OCI-LY1 (cell line): ENCODE measurements at regions not wholly inside any gene's neighbourhood (a gene's known extent, or its start where the extent isn't known, plus 50 kb on each side); places are given as distances from the start of the nearest gene placed in this dataset.

Source experiments
- H2AFZ ChIP-seq: fragments of 200-600 bp; sonication (generic), shearing (Covaris generic); 2 replicates; pipeline ENCODE4 v1.6.0; 2014; ENCODE audit warnings: antibody characterized with exemption, mild to moderate bottlenecking, low read length
- H3F3A ChIP-seq: fragments of 200-600 bp; sonication (generic), shearing (Covaris generic); 2 replicates; pipeline ENCODE4 v1.6.0; 2014; ENCODE audit warnings: mild to moderate bottlenecking, antibody characterized with exemption, low read length, moderate library complexity; ENCODE audit not compliant: insufficient read depth
- H3K27ac ChIP-seq: fragments of 200-600 bp; sonication (generic); 2 replicates; pipeline ENCODE4 v1.5.1; 2014; ENCODE audit warnings: low read length, mixed run types, mild to moderate bottlenecking, low read depth; ENCODE audit not compliant: poor library complexity, severe bottlenecking
- H3K27me3 ChIP-seq: fragments of 200-600 bp; sonication (generic); 2 replicates; pipeline ENCODE4 v1.6.0; 2014; ENCODE audit warnings: antibody characterized with exemption, mild to moderate bottlenecking, low read length, moderate library complexity; ENCODE audit not compliant: insufficient read depth
- H3K36me3 ChIP-seq: fragments of 200-600 bp; sonication (generic); 2 replicates; pipeline ENCODE4 v1.6.1; 2014; ENCODE audit warnings: mild to moderate bottlenecking, antibody characterized with exemption, low read length, moderate library complexity, mixed read lengths; ENCODE audit not compliant: insufficient read depth
- H3K4me1 ChIP-seq: fragments of 200-600 bp; sonication (generic); 2 replicates; pipeline ENCODE4 v1.5.1; 2014; ENCODE audit warnings: mild to moderate bottlenecking, low read length, moderate library complexity; ENCODE audit not compliant: insufficient read depth, severe bottlenecking
- H3K4me2 ChIP-seq: fragments of 200-600 bp; sonication (generic), shearing (Covaris generic); 2 replicates; pipeline ENCODE4 v1.6.1; 2014; ENCODE audit warnings: low read length
- H3K4me3 ChIP-seq: fragments of 200-600 bp; sonication (generic); 2 replicates; pipeline ENCODE4 v1.5.1; 2014; ENCODE audit warnings: low read length, low read depth, mild to moderate bottlenecking, mixed read lengths; ENCODE audit not compliant: poor library complexity, severe bottlenecking
- H3K79me2 ChIP-seq: fragments of 200-600 bp; shearing (Covaris generic); 2 replicates; pipeline ENCODE4 v1.6.1; 2016; ENCODE audit warnings: mixed run types, low read length, mixed read lengths; ENCODE audit not compliant: insufficient read depth
- H3K9ac ChIP-seq: fragments of 200-600 bp; sonication (generic), shearing (Covaris generic); 2 replicates; pipeline ENCODE4 v1.6.1; 2014; ENCODE audit warnings: mild to moderate bottlenecking, low read length, mixed read lengths
- H3K9me2 ChIP-seq: fragments of 200-600 bp; sonication (generic), shearing (Covaris generic); 2 replicates; pipeline ENCODE4 v1.6.1; 2014; ENCODE audit warnings: low read depth, mild to moderate bottlenecking, low read length, mixed read lengths
- H3K9me3 ChIP-seq: fragments of 200-600 bp; shearing (Covaris generic); 2 replicates; pipeline ENCODE4 v1.6.1; 2014; ENCODE audit warnings: low read length, mixed read lengths
- H4K20me1 ChIP-seq: fragments of 200-600 bp; sonication (generic), shearing (Covaris generic); 2 replicates; pipeline ENCODE4 v1.6.0; 2016; ENCODE audit warnings: mild to moderate bottlenecking, low read length; ENCODE audit not compliant: insufficient read depth
- EZH2 ChIP-seq: fragments of 200-600 bp; sonication (generic), shearing (Covaris generic); IDR thresholded peaks from 2 replicates; pipeline ENCODE4 v1.8.0; 2017; ENCODE audit warnings: borderline replicate concordance, mixed run types, mild to moderate bottlenecking, antibody characterized with exemption, low read length, moderate library complexity, mixed read lengths
- TF ChIP-seq, protein P1 (sequence below): fragments of 200-600 bp; sonication (generic), shearing (Covaris generic); IDR thresholded peaks from 2 replicates; pipeline ENCODE4 v1.5.1; 2017; ENCODE audit warnings: mild to moderate bottlenecking, antibody characterized with exemption, low read length, moderate library complexity, mixed read lengths

DNA sequence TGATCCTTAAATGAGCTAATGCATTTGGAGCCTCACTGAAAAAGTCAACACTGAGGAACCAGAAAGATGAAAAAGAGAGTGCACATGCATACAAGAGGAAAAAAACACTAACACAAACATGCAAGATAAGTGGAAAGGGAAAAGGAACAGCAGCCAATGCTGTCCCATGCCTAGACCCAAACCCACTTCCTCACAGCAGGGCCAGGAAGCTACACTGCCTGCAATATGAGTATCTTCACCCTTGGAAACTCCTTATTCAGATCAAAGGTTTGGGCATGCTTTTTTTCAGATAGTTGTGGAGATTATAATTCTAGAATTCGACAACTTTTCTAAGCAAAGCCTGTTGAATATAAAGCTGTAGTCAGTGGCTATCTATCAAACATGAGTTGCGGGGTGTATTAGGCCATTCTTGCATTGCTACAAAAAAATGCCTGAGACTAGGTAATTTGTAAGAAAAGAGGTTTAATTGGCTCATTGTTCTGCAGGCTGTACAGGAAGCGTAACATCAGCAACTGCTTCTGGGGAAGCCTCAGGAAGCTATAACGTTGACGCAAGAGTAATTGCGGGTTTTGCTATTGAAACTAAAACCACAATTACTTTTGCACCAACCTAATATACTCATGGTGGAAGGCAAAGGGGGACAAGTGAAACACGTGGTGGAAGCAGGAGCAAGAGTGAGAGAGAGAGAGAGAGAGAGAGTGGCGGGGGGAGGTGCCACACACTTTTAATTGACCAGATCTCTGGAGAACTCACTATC lies 138.2 kb downstream of the MBD2 start:
- Histone ChIP-seq H3K9me3 (no peaks in the 10 kb centered on the region; the same call in 1 of the 2 replicates), H3F3A (no peaks in the 10 kb centered on the region), H3K4me3 (no peak overlapping the region), H3K27me3 (no peaks in the 10 kb centered on the region), H3K36me3 (no peaks in the 10 kb centered on the region), H4K20me1 (no peaks in the 10 kb centered on the region), H3K9me2 (no peaks in the 10 kb centered on the region), H3K79me2 (no peaks in the 10 kb centered on the region), H2AFZ (no peak overlapping the region), H3K27ac (no peak overlapping the region), H3K4me1 (no peaks in the 10 kb centered on the region), H3K4me2 (no peak overlapping the region), H3K9ac (no peak overlapping the region)
- TF ChIP-seq, protein P1, sequence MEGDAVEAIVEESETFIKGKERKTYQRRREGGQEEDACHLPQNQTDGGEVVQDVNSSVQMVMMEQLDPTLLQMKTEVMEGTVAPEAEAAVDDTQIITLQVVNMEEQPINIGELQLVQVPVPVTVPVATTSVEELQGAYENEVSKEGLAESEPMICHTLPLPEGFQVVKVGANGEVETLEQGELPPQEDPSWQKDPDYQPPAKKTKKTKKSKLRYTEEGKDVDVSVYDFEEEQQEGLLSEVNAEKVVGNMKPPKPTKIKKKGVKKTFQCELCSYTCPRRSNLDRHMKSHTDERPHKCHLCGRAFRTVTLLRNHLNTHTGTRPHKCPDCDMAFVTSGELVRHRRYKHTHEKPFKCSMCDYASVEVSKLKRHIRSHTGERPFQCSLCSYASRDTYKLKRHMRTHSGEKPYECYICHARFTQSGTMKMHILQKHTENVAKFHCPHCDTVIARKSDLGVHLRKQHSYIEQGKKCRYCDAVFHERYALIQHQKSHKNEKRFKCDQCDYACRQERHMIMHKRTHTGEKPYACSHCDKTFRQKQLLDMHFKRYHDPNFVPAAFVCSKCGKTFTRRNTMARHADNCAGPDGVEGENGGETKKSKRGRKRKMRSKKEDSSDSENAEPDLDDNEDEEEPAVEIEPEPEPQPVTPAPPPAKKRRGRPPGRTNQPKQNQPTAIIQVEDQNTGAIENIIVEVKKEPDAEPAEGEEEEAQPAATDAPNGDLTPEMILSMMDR, result no peak
- TF ChIP-seq EZH2, result no peak

DNA sequence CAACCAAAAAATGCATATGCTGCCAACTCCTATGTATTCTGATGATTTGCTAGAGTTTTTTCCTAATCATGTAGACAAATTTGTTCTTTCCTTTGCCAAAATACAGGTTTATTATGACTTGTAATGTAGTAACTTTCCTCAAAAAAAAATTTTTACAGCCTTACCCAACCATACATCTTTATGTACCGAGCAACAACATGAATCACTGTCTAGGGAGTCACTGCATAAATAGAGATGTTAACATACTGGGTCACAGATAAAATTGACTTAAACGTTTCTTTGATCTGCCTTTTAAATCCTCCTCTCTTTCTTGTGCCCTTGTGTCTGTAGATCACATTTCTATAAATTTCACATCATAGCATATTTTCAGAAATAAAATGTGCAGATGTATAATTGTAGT lies 143.6 kb downstream of the MBD2 start:
- H3K4me2 ChIP-seq, result no peak overlapping the region
- no peak overlapping the region for H2AFZ ChIP-seq
- no peaks in the 10 kb centered on the region for H3K4me1 ChIP-seq
- no peak overlapping the region for H3K27ac ChIP-seq
- no peaks in the 10 kb centered on the region for H3K36me3 ChIP-seq
- no peak overlapping the region for H3K4me3 ChIP-seq
- H3K9ac ChIP-seq, result no peak overlapping the region
- no peak for TF ChIP-seq EZH2
- TF ChIP-seq, protein P1, result no peak
- H3F3A ChIP-seq, result no peaks in the 10 kb centered on the region
- no peaks in the 10 kb centered on the region for H3K9me2 ChIP-seq
- no peaks in the 10 kb centered on the region; the same call in 1 of the 2 replicates for H3K9me3 ChIP-seq
- H3K79me2 ChIP-seq, result no peaks in the 10 kb centered on the region
- H4K20me1 ChIP-seq, result no peaks in the 10 kb centered on the region
- H3K27me3 ChIP-seq, result no peaks in the 10 kb centered on the region

DNA sequence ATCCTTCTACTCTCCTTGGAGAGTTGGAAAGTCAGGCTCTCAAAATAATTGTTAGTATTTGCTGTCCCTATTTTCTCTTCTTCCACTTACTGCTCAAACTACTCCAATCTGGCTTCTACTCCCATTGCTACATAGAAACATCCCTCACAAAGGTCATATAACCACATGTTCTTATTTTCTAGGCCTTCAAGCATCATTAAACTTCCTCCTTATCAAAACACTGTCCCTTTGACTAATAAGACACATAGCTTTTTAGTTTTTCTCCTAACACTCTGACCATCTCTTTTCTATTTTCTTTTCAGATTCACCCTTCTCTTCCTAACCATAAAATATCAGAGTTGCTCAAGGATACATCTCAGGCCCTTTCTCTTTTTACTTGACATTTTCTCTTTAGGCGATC lies 148.3 kb downstream of the MBD2 start:
- Histone ChIP-seq H3K4me2 (no peak overlapping the region), H3K9me2 (no peaks in the 10 kb centered on the region), H3K27me3 (no peaks in the 10 kb centered on the region), H3K27ac (no peak overlapping the region), H3K4me1 (no peaks in the 10 kb centered on the region), H3K79me2 (no peaks in the 10 kb centered on the region), H3K9me3 (no peaks in the 10 kb centered on the region), H2AFZ (no peak overlapping the region), H3K36me3 (no peaks in the 10 kb centered on the region), H3K4me3 (no peak overlapping the region), H3K9ac (no peak overlapping the region), H4K20me1 (no peaks in the 10 kb centered on the region), H3F3A (no peaks in the 10 kb centered on the region)
- TF ChIP-seq, protein P1, result no peak
- no peak for TF ChIP-seq EZH2
